HFFc6 (cell line): ENCODE measurements at regions not wholly inside any gene's neighbourhood (a gene's known extent, or its start where the extent isn't known, plus 50 kb on each side); places are given as distances from the start of the nearest gene placed in this dataset.

ENCODE experiments used
- DNase-seq: peaks from one replicate; pipeline ENCODE4 v3.0.0-alpha.2; 2018
- H3K27ac Mint-ChIP-seq: 2 replicates; pipeline ENCODE4 v1.8.0; 2020; ENCODE audit warnings: mild to moderate bottlenecking, mixed read lengths
- H3K27me3 Mint-ChIP-seq: 2 replicates; pipeline ENCODE4 v1.8.0; 2021; ENCODE audit warnings: mild to moderate bottlenecking, moderate library complexity, mixed read lengths; ENCODE audit not compliant: insufficient read depth
- H3K36me3 Mint-ChIP-seq: 2 replicates; pipeline ENCODE4 v1.8.0; 2021; ENCODE audit warnings: low read depth, mixed read lengths
- H3K4me1 Mint-ChIP-seq: 2 replicates; pipeline ENCODE4 v1.8.0; 2020; ENCODE audit warnings: low read depth, mixed read lengths
- H3K4me3 Mint-ChIP-seq: 2 replicates; pipeline ENCODE4 v1.8.0; 2020; ENCODE audit warnings: mild to moderate bottlenecking, moderate library complexity, mixed read lengths
- H3K9me3 Mint-ChIP-seq: 2 replicates; pipeline ENCODE4 v1.8.0; 2020; ENCODE audit warnings: mild to moderate bottlenecking, mixed read lengths
- TF ChIP-seq, protein P1 (sequence below): fragments of 200-600 bp; sonication (generic); IDR thresholded peaks from 2 replicates; pipeline ENCODE4 v1.5.0; 2021; ENCODE audit warnings: antibody characterized with exemption, mild to moderate bottlenecking

DNA sequence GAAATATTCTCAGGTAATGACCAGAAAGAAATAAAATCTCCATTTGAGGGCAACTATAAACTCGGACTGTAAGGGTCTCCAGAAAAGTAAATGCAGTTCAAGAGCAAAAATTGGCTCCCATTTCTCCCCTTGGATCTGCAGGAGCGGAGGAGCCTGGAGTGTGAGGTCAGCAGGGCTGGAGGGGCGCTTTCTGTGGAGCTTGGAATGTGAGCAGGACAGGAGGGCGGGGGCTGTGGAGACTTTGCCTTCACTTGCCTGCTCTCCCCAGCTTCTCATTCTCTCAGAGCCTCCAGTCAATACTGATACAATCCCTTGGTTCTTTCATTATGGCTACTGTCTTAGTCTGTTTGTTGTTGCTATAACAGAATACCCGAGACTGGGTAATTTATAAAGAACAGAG is 162.8 kb upstream of the ANKH start:
- Mint-ChIP-seq H3K27me3 (peaks cover 22% of the 10 kb centered on the region), H3K36me3 (peaks cover 5% of the 10 kb centered on the region; the same call in 1 of the 2 replicates), H3K4me1 (no peaks in the 10 kb centered on the region), H3K4me3 (no peak overlapping the region), H3K27ac (no peak overlapping the region), H3K9me3 (peaks cover 5% of the 10 kb centered on the region; the same call in 1 of the 2 replicates)
- DNase-seq = no peak
- TF ChIP-seq, protein P1, sequence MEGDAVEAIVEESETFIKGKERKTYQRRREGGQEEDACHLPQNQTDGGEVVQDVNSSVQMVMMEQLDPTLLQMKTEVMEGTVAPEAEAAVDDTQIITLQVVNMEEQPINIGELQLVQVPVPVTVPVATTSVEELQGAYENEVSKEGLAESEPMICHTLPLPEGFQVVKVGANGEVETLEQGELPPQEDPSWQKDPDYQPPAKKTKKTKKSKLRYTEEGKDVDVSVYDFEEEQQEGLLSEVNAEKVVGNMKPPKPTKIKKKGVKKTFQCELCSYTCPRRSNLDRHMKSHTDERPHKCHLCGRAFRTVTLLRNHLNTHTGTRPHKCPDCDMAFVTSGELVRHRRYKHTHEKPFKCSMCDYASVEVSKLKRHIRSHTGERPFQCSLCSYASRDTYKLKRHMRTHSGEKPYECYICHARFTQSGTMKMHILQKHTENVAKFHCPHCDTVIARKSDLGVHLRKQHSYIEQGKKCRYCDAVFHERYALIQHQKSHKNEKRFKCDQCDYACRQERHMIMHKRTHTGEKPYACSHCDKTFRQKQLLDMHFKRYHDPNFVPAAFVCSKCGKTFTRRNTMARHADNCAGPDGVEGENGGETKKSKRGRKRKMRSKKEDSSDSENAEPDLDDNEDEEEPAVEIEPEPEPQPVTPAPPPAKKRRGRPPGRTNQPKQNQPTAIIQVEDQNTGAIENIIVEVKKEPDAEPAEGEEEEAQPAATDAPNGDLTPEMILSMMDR = no peak

DNA sequence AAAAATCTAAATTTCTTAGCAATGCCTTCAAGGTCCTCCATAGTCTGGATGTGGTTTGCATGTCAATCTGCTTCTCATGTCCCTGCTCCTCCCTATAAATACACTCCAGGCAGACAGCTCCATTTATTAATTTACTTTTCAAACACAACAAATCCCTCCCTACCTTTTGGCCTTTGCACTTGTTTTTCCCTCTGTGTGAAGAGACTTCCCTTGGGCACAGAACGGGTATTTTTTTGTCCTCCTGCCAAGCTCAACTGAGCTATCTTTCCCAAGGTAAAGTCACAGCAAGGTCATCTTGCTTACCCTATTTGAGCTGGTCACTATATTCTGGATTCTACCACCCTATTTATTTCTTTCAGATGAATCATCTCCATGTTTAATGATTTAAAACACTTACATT is 159.6 kb upstream of the ANKH start:
- H3K27ac Mint-ChIP-seq = no peak overlapping the region
- DNase-seq = no peak
- no peaks in the 10 kb centered on the region for H3K36me3 Mint-ChIP-seq
- H3K9me3 Mint-ChIP-seq = no peaks in the 10 kb centered on the region; the same call in 1 of the 2 replicates
- no peak overlapping the region for H3K4me3 Mint-ChIP-seq
- H3K27me3 Mint-ChIP-seq = peaks cover 25% of the 10 kb centered on the region
- H3K4me1 Mint-ChIP-seq = peaks cover 16% of the 10 kb centered on the region
- TF ChIP-seq, protein P1 = no peak

DNA sequence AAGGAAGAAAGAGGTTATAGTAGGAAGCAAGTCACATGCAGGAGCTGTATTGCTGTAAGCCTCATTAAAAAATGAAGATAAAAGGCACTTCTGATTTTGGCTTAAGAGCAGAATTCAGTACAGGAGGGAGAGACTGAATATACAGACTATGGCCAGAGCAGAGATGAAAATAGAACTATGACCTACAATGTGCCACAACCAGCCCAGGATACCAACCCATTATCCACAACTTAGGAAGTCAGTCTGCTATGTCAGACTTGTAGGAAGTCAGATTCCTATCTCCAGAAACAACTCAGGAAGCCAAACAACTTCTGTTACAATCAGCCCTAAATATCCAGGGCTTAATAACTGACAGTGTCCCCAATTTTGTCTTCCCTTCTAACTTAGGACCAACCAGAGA is 156.2 kb upstream of the ANKH start:
- H3K27me3 Mint-ChIP-seq = peaks cover 14% of the 10 kb centered on the region
- H3K9me3 Mint-ChIP-seq = peaks cover 6% of the 10 kb centered on the region
- DNase-seq = no peak
- peaks cover 40% of the 10 kb centered on the region for H3K4me1 Mint-ChIP-seq
- no peak overlapping the region for H3K27ac Mint-ChIP-seq
- TF ChIP-seq, protein P1 = no peak
- H3K36me3 Mint-ChIP-seq = peaks cover 10% of the 10 kb centered on the region; the same call in 1 of the 2 replicates
- no peak overlapping the region for H3K4me3 Mint-ChIP-seq

DNA sequence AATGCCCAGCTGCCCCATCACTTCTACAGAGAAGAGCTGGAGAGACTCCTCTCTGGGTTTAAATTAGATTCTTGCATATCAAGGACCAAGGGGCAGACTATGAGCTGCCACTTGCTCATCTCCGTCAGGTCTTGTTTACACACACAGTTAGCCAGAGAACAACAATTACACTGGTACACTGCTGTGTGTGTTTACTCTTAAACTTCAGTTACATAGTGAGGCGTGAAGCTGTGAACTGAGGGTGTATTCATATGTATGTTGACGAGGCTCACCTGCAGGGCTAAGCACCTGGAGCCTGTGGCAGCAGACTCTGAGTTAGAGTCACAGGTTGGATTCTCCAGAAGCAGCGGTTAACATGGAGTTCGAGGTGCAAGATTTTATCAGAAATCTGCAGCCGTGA is 155.4 kb upstream of the ANKH start:
- H3K9me3 Mint-ChIP-seq = peaks cover 8% of the 10 kb centered on the region
- peaks cover 14% of the 10 kb centered on the region for H3K27me3 Mint-ChIP-seq
- peaks cover 10% of the 10 kb centered on the region; the same call in 1 of the 2 replicates for H3K36me3 Mint-ChIP-seq
- no peak for DNase-seq
- peak overlapping the region; percentile 25; the same call in 1 of the 2 replicates for H3K4me3 Mint-ChIP-seq
- TF ChIP-seq, protein P1 = no peak
- peaks cover 47% of the 10 kb centered on the region for H3K4me1 Mint-ChIP-seq
- no peak overlapping the region for H3K27ac Mint-ChIP-seq

DNA sequence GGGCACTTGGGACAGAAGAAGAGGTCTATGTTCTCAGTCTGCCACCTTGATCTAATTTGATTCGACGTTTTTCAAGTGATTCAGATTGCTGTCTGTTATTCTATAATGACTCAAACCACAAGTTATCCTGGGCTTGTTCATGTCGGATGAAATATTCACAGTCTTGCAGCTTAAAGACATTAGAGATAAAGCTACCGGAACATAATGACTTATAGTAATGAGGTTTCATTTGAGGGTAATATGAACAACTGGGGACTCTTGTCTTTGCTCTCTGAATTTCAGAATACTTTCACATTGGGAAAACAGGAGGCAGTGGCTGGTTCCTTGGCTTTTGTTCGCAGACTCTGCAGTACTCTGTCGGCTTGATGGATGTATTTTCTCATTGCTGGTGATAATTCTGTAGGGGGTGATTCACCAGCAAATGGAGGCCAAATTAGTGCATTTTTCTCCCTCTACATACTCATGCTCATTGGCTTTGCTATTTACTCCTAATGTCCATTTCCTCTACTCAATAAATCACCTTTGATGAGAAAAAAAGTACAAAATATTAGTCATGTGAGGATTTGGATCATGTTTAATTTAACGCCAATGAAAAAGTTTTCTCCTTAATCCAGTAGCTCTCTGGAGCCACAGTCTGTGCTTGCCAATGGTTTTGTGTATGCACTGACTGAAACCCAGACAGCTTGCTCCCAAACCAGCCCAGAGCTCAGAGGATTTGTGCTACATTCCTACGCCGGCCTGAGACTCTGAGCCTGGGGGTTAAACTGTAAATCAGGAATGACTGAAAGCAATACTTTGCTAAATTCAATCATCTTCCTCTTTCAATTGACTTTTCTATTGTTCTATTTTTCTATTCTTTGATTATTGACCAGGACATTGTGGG is 154.7 kb upstream of the ANKH start:
- H3K9me3 Mint-ChIP-seq = peaks cover 13% of the 10 kb centered on the region
- H3K4me1 Mint-ChIP-seq = peaks cover 54% of the 10 kb centered on the region
- peak; percentile 28 for DNase-seq
- peak overlapping the region; percentile 25; the same call in 1 of the 2 replicates for H3K4me3 Mint-ChIP-seq
- TF ChIP-seq, protein P1 = no peak
- H3K36me3 Mint-ChIP-seq = peaks cover 14% of the 10 kb centered on the region; the same call in 1 of the 2 replicates
- no peak overlapping the region for H3K27ac Mint-ChIP-seq
- peaks cover 14% of the 10 kb centered on the region for H3K27me3 Mint-ChIP-seq
